Vagina (tissue), 2 donors: ENCODE measurements at regions not wholly inside any gene's neighbourhood (a gene's known extent, or its start where the extent isn't known, plus 50 kb on each side); places are given as distances from the start of the nearest gene placed in this dataset.

ENCODE experiments used
- DNase-seq, 2 donors: peaks; one replicate each; pipeline ENCODE4 v3.0.0-alpha.2; 2017; ENCODE audit errors: extremely low spot score in 2 of 2
- H3K27ac ChIP-seq: fragments of 200-600 bp; sonication (generic); one replicate; pipeline ENCODE4 v1.5.1; 2019
- H3K27me3 ChIP-seq: fragments of 200-600 bp; sonication (generic); one replicate; pipeline ENCODE4 v1.5.1; 2019
- H3K36me3 ChIP-seq, 2 donors: fragments of 200-600 bp; sonication (generic); one replicate each; pipeline ENCODE4 v1.5.1; 2017 to 2019
- H3K4me1 ChIP-seq: fragments of 200-600 bp; sonication (generic); one replicate; pipeline ENCODE4 v1.5.1; 2019
- H3K4me3 ChIP-seq, 2 donors: fragments of 200-600 bp; sonication (generic); 1 replicate in 1 of 2; 2 replicates in 1 of 2; pipeline ENCODE4 v1.5.1; 2016 to 2019
- H3K9me3 ChIP-seq: fragments of 200-600 bp; sonication (generic); one replicate; pipeline ENCODE4 v1.5.1; 2019
- CTCF ChIP-seq, 3 experiments: fragments of 450-650 bp in 2 of 3; fragments of 200-600 bp in 1 of 3; sonication (generic) in 1 of 3; IDR thresholded peaks; one replicate each; pipeline ENCODE4 v1.5.1; 2017 to 2019; ENCODE audit warnings: antibody characterized with exemption in 3 of 3, mild to moderate bottlenecking in 2 of 3, moderate library complexity in 2 of 3
- POLR2A ChIP-seq, 2 donors: fragments of 450-650 bp; IDR thresholded peaks; one replicate each; pipeline ENCODE4 v1.6.1; 2017; ENCODE audit warnings: antibody characterized with exemption in 2 of 2, mild to moderate bottlenecking in 2 of 2, moderate library complexity in 2 of 2
- POLR2AphosphoS5 ChIP-seq, 2 donors: sonication (generic); formaldehyde crosslinking; IDR thresholded peaks; one replicate each; pipeline ENCODE4 v1.9.0; 2017; ENCODE audit warnings: antibody characterized with exemption in 2 of 2, mild to moderate bottlenecking in 2 of 2, low read depth in 1 of 2; ENCODE audit not compliant: insufficient read depth in 1 of 2
- intact Hi-C: fragments of 100-400 bp; cut with DNase I; formaldehyde crosslinking; loops from one replicate; pipeline ENCODE4 v1.15.1; 2023

- intact Hi-C loops: no loop called here
- no peak for TF ChIP-seq POLR2A (IDR thresholded peaks at IDR 0.05)
- Histone ChIP-seq H3K27me3 (no peaks in the 10 kb centered on the region), H3K36me3 (no peaks in the 10 kb centered on the region), H3K4me3 (no peak overlapping the region), H3K9me3 (no peaks in the 10 kb centered on the region), H3K27ac (no peak overlapping the region), H3K4me1 (no peaks in the 10 kb centered on the region)
- DNase-seq: no peak
Measured at GRCh38 chr14:66377574-66377973, 108.6 kb upstream of the CCDC196 start.

DNA sequence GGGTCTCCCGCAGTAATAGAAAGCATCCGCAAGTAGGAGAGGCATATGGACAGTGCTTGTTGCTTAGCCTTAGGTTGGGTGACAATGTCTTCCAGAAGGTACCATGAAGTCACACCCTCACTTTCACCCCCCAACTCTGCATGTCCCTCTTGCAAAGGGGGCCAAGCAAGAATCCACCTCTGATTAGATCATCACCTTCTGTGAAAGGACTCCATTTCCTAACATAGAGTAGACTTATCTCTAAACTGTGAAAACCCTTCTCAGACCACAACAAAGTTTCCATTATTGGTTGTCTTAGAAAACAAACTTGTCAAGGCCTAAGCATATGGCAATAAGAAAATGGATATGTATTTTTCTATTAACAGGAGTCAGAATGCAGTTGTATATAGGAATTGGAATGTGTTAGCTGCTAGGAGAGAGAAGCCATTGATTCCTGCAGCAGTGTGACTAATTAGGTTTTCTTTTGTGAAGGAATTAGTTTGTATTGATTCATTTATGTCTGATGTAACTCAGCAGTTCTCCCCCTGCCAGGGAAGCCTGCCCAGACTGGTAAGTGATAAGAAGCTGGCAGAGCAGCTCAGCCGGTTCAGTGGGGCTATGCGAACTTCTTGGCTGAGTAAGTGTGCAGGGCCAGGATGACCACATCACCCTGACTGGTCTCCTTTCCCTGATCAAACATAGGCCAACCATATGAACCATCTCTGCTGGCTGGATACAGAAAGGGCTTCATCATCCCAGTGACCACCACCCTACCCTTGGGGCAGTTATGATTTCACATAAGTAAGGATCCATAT lies 107.3 kb upstream of the CCDC196 start:
- no peak for TF ChIP-seq POLR2A (IDR thresholded peaks at IDR 0.05)
- TF ChIP-seq POLR2AphosphoS5 (IDR thresholded peaks at IDR 0.05; ENCODE audit: insufficient read depth in 1 of 2, low read depth in 1 of 2): no peak
- TF ChIP-seq CTCF (IDR thresholded peaks at IDR 0.05): no peak
- Histone ChIP-seq H3K27ac (no peak overlapping the region), H3K9me3 (no peaks in the 10 kb centered on the region), H3K36me3 (no peaks in the 10 kb centered on the region), H3K27me3 (no peaks in the 10 kb centered on the region), H3K4me1 (no peaks in the 10 kb centered on the region), H3K4me3 (no peak overlapping the region)
- no peak for DNase-seq
- intact Hi-C loops: no loop called here

DNA sequence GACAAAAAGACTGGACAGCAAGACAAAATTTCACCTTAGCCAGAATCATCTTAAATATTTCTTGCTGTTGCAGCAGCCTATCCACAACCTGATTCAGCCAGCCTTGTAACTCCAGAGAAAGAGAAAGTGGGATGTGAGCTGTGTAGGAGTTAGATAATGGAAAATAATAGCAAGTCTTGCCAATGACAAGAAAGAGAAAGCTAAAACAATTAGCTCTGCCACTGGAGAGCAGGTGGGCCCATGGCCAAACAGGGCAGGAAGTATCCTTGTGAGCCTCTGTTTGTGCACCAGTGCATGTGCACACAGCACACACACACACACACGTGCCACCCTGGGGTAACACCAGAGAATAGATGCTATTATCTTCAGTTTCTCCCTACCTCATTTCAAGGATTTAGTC lies 106.0 kb upstream of the CCDC196 start:
- no peak for TF ChIP-seq POLR2A (IDR thresholded peaks at IDR 0.05)
- no peak for TF ChIP-seq POLR2AphosphoS5 (IDR thresholded peaks at IDR 0.05; ENCODE audit: insufficient read depth in 1 of 2, low read depth in 1 of 2)
- TF ChIP-seq CTCF (IDR thresholded peaks at IDR 0.05): no peak
- Histone ChIP-seq H3K4me1 (no peaks in the 10 kb centered on the region), H3K27me3 (no peaks in the 10 kb centered on the region), H3K36me3 (no peaks in the 10 kb centered on the region), H3K4me3 (no peak overlapping the region), H3K27ac (no peak overlapping the region), H3K9me3 (no peaks in the 10 kb centered on the region)
- no peak for DNase-seq
- intact Hi-C loops: no loop called here

- Histone ChIP-seq H3K27ac (no peak overlapping the region), H3K4me3 (no peak overlapping the region), H3K36me3 (no peaks in the 10 kb centered on the region), H3K9me3 (no peaks in the 10 kb centered on the region), H3K27me3 (no peaks in the 10 kb centered on the region), H3K4me1 (no peaks in the 10 kb centered on the region)
- TF ChIP-seq POLR2AphosphoS5 (IDR thresholded peaks at IDR 0.05; ENCODE audit: insufficient read depth in 1 of 2, low read depth in 1 of 2): no peak
- TF ChIP-seq POLR2A (IDR thresholded peaks at IDR 0.05): no peak
- no peak for TF ChIP-seq CTCF (IDR thresholded peaks at IDR 0.05)
- DNase-seq: no peak
- intact Hi-C loops: no loop called here
Measured at GRCh38 chr14:66381755-66382154, 104.4 kb upstream of the CCDC196 start.

- Histone ChIP-seq H3K36me3 (no peaks in the 10 kb centered on the region), H3K4me3 (no peak overlapping the region), H3K4me1 (no peaks in the 10 kb centered on the region), H3K27me3 (no peaks in the 10 kb centered on the region), H3K9me3 (no peaks in the 10 kb centered on the region), H3K27ac (no peak overlapping the region)
- no peak for DNase-seq
- intact Hi-C loops: no loop called here
- no peak for TF ChIP-seq POLR2A (IDR thresholded peaks at IDR 0.05)
- TF ChIP-seq CTCF (IDR thresholded peaks at IDR 0.05): no peak
- no peak for TF ChIP-seq POLR2AphosphoS5 (IDR thresholded peaks at IDR 0.05; ENCODE audit: insufficient read depth in 1 of 2, low read depth in 1 of 2)
Measured at GRCh38 chr14:66383257-66383656, 102.9 kb upstream of the CCDC196 start.
